Calu3 (cell line): ENCODE measurements at regions not wholly inside any gene's neighbourhood (a gene's known extent, or its start where the extent isn't known, plus 50 kb on each side); places are given as distances from the start of the nearest gene placed in this dataset.

Experiments
- BruUV-seq: library from RNA; stranded (reverse); fragments of 400-500 nt; replicated peaks from 2 replicates; lab custom pipeline; 2021; lab: Mats Ljungman, UMichigan
- CTCF ChIA-PET: fragments of 300-600 bp; sonication (Branson Sonifier 250); formaldehyde crosslinking; loops from one replicate; lab custom pipeline; 2022; ENCODE audit warnings: antibody characterized with exemption; lab: Charles Lee
- DNase-seq: peaks from one replicate; pipeline ENCODE4 v3.0.0; 2022
- H3K27ac Mint-ChIP-seq: one replicate; pipeline ENCODE4 v1.8.0; 2022; ENCODE audit warnings: mixed read lengths; ENCODE audit not compliant: unreplicated experiment
- H3K27me3 Mint-ChIP-seq: one replicate; pipeline ENCODE4 v1.8.0; 2022; ENCODE audit warnings: mixed read lengths; ENCODE audit not compliant: unreplicated experiment
- H3K36me3 Mint-ChIP-seq: one replicate; pipeline ENCODE4 v1.8.0; 2022; ENCODE audit warnings: mild to moderate bottlenecking, moderate library complexity, mixed read lengths; ENCODE audit not compliant: insufficient read depth, unreplicated experiment
- H3K4me1 Mint-ChIP-seq: one replicate; pipeline ENCODE4 v1.8.0; 2022; ENCODE audit warnings: mild to moderate bottlenecking, low read depth, mixed read lengths; ENCODE audit not compliant: unreplicated experiment
- H3K4me3 Mint-ChIP-seq: one replicate; pipeline ENCODE4 v1.8.0; 2022; ENCODE audit warnings: mild to moderate bottlenecking, low read depth, moderate library complexity, mixed read lengths; ENCODE audit not compliant: unreplicated experiment
- H3K9me3 Mint-ChIP-seq: one replicate; pipeline ENCODE4 v1.8.0; 2022; ENCODE audit warnings: low read depth, mixed read lengths; ENCODE audit not compliant: unreplicated experiment
- intact Hi-C: fragments of 100-400 bp; cut with micrococcal nuclease; formaldehyde crosslinking; loops from one replicate; pipeline ENCODE4 v1.10.0; 2022; ENCODE audit not compliant: unreplicated experiment
- TF ChIP-seq, protein P1 (sequence below): fragments of 200-600 bp; IDR thresholded peaks from one replicate; pipeline ENCODE4 v1.8.0; 2022; ENCODE audit warnings: antibody characterized with exemption; ENCODE audit not compliant: unreplicated experiment

DNA sequence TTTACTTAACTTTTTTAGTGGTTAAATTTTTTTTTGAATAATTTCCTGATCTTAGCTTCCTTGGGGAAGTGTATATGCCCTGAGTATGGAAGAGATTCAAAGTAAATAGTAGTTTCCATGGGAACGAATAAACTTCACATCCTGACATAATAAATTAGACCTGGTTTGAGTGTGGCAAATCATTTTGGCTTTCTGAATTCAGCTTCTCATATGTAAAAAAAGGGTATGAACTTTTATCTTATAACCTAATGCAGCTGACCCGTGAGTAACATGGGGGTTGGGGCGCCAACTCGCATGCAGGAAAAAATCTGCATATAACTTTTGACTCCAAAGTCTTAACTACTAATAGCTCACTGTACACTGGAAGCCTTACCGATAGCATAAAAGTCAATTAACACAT, 736.8 kb upstream of the NCAM2 start:
- no peaks in the 10 kb centered on the region for H3K4me1 Mint-ChIP-seq
- peaks cover 8% of the 10 kb centered on the region for H3K9me3 Mint-ChIP-seq
- TF ChIP-seq, protein P1, sequence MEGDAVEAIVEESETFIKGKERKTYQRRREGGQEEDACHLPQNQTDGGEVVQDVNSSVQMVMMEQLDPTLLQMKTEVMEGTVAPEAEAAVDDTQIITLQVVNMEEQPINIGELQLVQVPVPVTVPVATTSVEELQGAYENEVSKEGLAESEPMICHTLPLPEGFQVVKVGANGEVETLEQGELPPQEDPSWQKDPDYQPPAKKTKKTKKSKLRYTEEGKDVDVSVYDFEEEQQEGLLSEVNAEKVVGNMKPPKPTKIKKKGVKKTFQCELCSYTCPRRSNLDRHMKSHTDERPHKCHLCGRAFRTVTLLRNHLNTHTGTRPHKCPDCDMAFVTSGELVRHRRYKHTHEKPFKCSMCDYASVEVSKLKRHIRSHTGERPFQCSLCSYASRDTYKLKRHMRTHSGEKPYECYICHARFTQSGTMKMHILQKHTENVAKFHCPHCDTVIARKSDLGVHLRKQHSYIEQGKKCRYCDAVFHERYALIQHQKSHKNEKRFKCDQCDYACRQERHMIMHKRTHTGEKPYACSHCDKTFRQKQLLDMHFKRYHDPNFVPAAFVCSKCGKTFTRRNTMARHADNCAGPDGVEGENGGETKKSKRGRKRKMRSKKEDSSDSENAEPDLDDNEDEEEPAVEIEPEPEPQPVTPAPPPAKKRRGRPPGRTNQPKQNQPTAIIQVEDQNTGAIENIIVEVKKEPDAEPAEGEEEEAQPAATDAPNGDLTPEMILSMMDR = no peak
- intact Hi-C loops = no loop called here
- no peak overlapping the region for H3K27ac Mint-ChIP-seq
- no peak overlapping the region for H3K4me3 Mint-ChIP-seq
- no peaks in the 10 kb centered on the region for H3K36me3 Mint-ChIP-seq
- DNase-seq = no peak
- H3K27me3 Mint-ChIP-seq = no peaks in the 10 kb centered on the region
- BruUV-seq = no TSS peak
- CTCF ChIA-PET = no interaction called here

DNA sequence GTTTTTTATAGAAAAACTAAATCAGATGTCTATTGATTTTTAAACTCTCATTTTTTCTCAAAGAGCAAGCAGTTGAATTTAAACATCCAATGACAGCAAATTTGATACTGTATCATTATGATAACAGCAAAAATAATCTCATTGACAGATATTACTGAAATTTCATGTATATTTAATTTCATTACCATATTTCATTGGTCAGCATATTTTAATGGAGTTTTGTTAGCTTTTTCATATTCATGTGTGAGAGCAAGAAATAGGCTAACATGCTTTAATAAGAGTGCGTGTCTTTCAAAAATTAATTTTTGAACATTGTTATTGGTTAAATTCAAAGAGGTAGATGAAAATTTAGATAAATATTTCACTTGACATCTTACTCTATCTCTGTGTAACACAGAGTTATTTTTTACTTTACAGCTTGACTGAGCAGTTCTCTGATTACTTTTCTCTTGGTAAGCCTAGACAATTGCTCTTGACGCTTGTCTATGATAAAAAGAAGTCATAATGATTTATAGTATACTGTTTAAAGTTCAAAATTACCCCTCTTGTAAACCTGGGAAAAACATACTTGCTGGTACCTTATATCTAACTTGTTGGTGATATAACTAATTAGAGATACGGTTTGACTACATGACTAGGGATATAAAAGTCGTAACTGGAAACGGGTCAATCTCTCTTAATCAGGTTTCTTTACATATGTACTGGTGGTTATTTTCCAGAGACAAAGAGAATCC, 732.3 kb upstream of the NCAM2 start:
- no TSS peak for BruUV-seq
- CTCF ChIA-PET = no interaction called here
- intact Hi-C loops = no loop called here

DNA sequence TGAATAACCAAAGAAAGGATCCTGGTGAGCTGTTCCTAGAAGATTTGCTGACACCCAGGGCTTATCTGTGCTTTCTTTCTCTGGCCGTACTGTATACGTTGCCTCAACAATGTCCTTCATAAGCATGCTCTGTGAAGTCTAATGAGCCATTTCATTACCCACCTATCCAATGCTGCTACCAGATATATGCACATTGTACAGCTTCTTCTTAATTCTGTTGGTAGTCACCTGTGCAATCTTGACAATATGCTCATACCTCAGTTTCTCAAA, 731.8 kb upstream of the NCAM2 start:
- H3K4me3 Mint-ChIP-seq = no peak overlapping the region
- H3K27ac Mint-ChIP-seq = no peak overlapping the region
- TF ChIP-seq, protein P1 = no peak
- no peaks in the 10 kb centered on the region for H3K4me1 Mint-ChIP-seq
- CTCF ChIA-PET = no interaction called here
- intact Hi-C loops = no loop called here
- BruUV-seq = no TSS peak
- peaks cover 5% of the 10 kb centered on the region for H3K9me3 Mint-ChIP-seq
- H3K27me3 Mint-ChIP-seq = no peaks in the 10 kb centered on the region
- H3K36me3 Mint-ChIP-seq = no peaks in the 10 kb centered on the region
- no peak for DNase-seq

More for the DNA sequence above, 732.3 kb upstream of the NCAM2 start:
- no peak overlapping the region for H3K27ac Mint-ChIP-seq
- no peaks in the 10 kb centered on the region for H3K4me1 Mint-ChIP-seq
- H3K9me3 Mint-ChIP-seq = peaks cover 5% of the 10 kb centered on the region
- no peaks in the 10 kb centered on the region for H3K27me3 Mint-ChIP-seq
- DNase-seq = no peak
- H3K36me3 Mint-ChIP-seq = no peaks in the 10 kb centered on the region
- TF ChIP-seq, protein P1 = no peak
- H3K4me3 Mint-ChIP-seq = no peak overlapping the region

DNA sequence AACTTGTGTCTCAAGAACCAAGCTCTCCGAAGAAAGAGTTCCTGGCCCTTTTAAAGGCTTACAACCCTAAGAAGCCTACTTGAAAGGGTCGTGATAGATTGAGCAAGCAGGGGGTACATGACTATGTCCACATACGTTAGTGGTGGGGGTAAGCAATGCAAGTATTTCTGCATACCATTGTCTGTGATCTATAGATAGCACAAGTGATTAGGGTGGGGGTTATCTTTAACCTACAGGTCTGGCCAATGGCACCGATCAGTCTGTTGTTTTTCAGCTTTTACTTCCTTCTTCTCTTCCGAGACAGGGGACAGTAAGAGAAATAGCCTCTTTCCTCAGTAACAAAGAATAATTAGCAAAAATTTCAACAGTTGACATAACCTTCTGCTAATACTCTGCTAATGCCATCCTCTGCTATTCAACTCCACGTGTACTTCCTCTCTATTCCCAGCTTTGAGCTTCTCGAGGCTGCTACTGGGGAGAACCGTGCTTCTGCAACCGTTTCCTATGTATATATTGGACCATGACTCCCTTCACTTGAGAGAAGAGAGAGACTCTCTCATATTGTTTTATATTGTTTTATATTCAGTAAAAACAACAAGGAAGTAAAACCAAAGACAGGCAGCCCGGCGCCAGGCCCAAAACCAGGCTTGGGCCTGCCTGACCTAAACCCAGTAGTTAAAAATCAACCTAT, 727.7 kb upstream of the NCAM2 start:
- no peak for DNase-seq
- intact Hi-C loops = no loop called here
- BruUV-seq = no TSS peak
- TF ChIP-seq, protein P1 = no peak
- H3K9me3 Mint-ChIP-seq = peaks cover 9% of the 10 kb centered on the region
- no peaks in the 10 kb centered on the region for H3K27me3 Mint-ChIP-seq
- no peaks in the 10 kb centered on the region for H3K4me1 Mint-ChIP-seq
- CTCF ChIA-PET = no interaction called here
- H3K36me3 Mint-ChIP-seq = no peaks in the 10 kb centered on the region
- no peak overlapping the region for H3K27ac Mint-ChIP-seq
- no peak overlapping the region for H3K4me3 Mint-ChIP-seq
